K562 (cell line): ENCODE measurements at regions not wholly inside any gene's neighbourhood (a gene's known extent, or its start where the extent isn't known, plus 50 kb on each side); places are given as distances from the start of the nearest gene placed in this dataset.

Source experiments
- ATAC-seq: fragments of 200-7000 bp; cut with Tn5 transposase; 3 replicates; pipeline ENCODE4 v1.9.1; 2020; ENCODE audit warnings: moderate library complexity
- BruUV-seq: library from RNA; stranded (reverse); fragments of 400-500 nt; replicated peaks from 2 replicates; lab custom pipeline; 2021; lab: Mats Ljungman, UMichigan
- CTCF ChIA-PET: fragments of 300-600 bp; formaldehyde crosslinking; extraction: SDS; loops from one replicate; lab custom pipeline; 2021; ENCODE audit warnings: low intra/inter-chr PET ratio; lab: Yijun Ruan, JAX
- POLR2A ChIA-PET: fragments of 300-600, 350-650 bp; sonication (Branson Sonifier 250); formaldehyde crosslinking; extraction: SDS; loops from one replicate; lab custom pipeline; 2021; ENCODE audit warnings: antibody characterized with exemption, inconsistent platforms; lab: Yijun Ruan, JAX
- DNase-seq, 4 experiments: peaks; one replicate each; pipeline versions ENCODE4 v3.0.0 to v3.0.0-alpha.2; 2011 to 2018; ENCODE audit warnings: low spot score in 3 of 4, mixed read lengths in 3 of 4; ENCODE audit errors: extremely low read depth in 1 of 4
- FAIRE-seq: peaks from 2 replicates; lab custom pipeline; 2011; peaks lifted over from hg19 to GRCh38; lab: Jason Lieb, UNC
- H2AFZ ChIP-seq: 2 replicates; pipeline ENCODE4 v1.6.0; 2011; ENCODE audit warnings: low read depth, low read length, control low read depth, inconsistent platforms
- H3K27ac ChIP-seq: fragments of 200-600 bp; 3 replicates; pipeline ENCODE4 v1.8.0; 2011; ENCODE audit warnings: low read depth, mild to moderate bottlenecking, control low read depth, inconsistent platforms, low read length, moderate library complexity, mixed read lengths; ENCODE audit errors: extremely low read depth
- H3K27me3 ChIP-seq, 2 experiments: fragments of 300-600 bp in 1 of 2; 2 replicates in 1 of 2; 3 replicates in 1 of 2; pipeline versions ENCODE4 v1.6.0 to v1.8.0; 2011; ENCODE audit warnings: inconsistent platforms in 2 of 2, low read length in 2 of 2, mild to moderate bottlenecking in 1 of 2, mixed read lengths in 1 of 2, moderate library complexity in 1 of 2; ENCODE audit not compliant: control insufficient read depth in 2 of 2, insufficient read depth in 2 of 2
- H3K36me3 ChIP-seq: fragments of 300-600 bp; 3 replicates; pipeline ENCODE4 v1.8.0; 2011; ENCODE audit warnings: mild to moderate bottlenecking, low read length, inconsistent platforms; ENCODE audit not compliant: control insufficient read depth, insufficient read depth
- H3K4me1 ChIP-seq, 2 experiments: fragments of 200-600 bp in 1 of 2; replicated peaks in 1 of 2; 2 replicates in 1 of 2; 3 replicates in 1 of 2; pipeline versions ENCODE4 v1.5.1 to v1.8.0; 2011; ENCODE audit warnings: inconsistent platforms in 2 of 2, low read length in 2 of 2, mild to moderate bottlenecking in 1 of 2, mixed read lengths in 1 of 2, moderate library complexity in 1 of 2; ENCODE audit not compliant: control insufficient read depth in 2 of 2, insufficient read depth in 2 of 2
- H3K4me2 ChIP-seq: 2 replicates; pipeline ENCODE4 v1.6.1; 2011; ENCODE audit warnings: low read length, control low read depth, inconsistent platforms, mixed read lengths; ENCODE audit not compliant: insufficient read depth
- H3K4me3 ChIP-seq: fragments of 200-600 bp; sonication (generic), shearing (Covaris generic); 2 replicates; pipeline ENCODE4 v1.5.1; 2016; ENCODE audit warnings: control low read depth, inconsistent platforms
- H3K79me2 ChIP-seq: fragments of 200-600 bp; 3 replicates; pipeline ENCODE4 v1.8.0; 2011; ENCODE audit warnings: low read length, inconsistent platforms; ENCODE audit not compliant: control insufficient read depth, insufficient read depth
- H3K9ac ChIP-seq, 2 experiments: 2 replicates each; pipeline versions ENCODE4 v1.6.0 to v1.6.1; 2011; ENCODE audit warnings: low read depth in 2 of 2, low read length in 2 of 2, control low read depth in 1 of 2, inconsistent platforms in 1 of 2, mild to moderate bottlenecking in 1 of 2, mixed read lengths in 1 of 2; ENCODE audit not compliant: insufficient read depth in 1 of 2
- H3K9me1 ChIP-seq: one replicate; pipeline ENCODE4 v1.6.0; 2011; ENCODE audit warnings: inconsistent platforms, mild to moderate bottlenecking, low read length, moderate library complexity; ENCODE audit not compliant: control insufficient read depth, insufficient read depth
- H3K9me3 ChIP-seq: replicated peaks from 2 replicates; pipeline ENCODE4 v1.5.1; 2011; ENCODE audit warnings: low read depth, low read length, inconsistent platforms; ENCODE audit not compliant: control insufficient read depth, insufficient read depth
- H4K20me1 ChIP-seq: replicated peaks from 2 replicates; pipeline ENCODE4 v1.6.1; 2011; ENCODE audit warnings: low read length, inconsistent platforms, mixed read lengths; ENCODE audit not compliant: control insufficient read depth, insufficient read depth
- ARID3A ChIP-seq: IDR thresholded peaks from 2 replicates; pipeline ENCODE4 v1.6.1; 2012; ENCODE audit warnings: low read depth, low read length, improper control_type of control experiment, borderline replicate concordance
- BMI1 ChIP-seq: fragments of 150-350 bp; IDR thresholded peaks from 2 replicates; pipeline ENCODE4 v1.6.1; 2014; ENCODE audit warnings: low read length
- EZH2 ChIP-seq: IDR thresholded peaks from 2 replicates; pipeline ENCODE4 v1.6.1; 2012; ENCODE audit warnings: low read depth, mild to moderate bottlenecking, inconsistent platforms, low read length, borderline replicate concordance
- FOXM1 ChIP-seq, 2 experiments: fragments of 450-650 bp in 1 of 2; sonication (generic) in 1 of 2; formaldehyde crosslinking in 1 of 2; IDR thresholded peaks; 2 replicates each; pipeline versions ENCODE4 v1.6.1 to v1.9.0; 2017 to 2022; ENCODE audit warnings: low read depth in 2 of 2, mild to moderate bottlenecking in 2 of 2, missing genetic modification reagents in 1 of 2, moderate library complexity in 1 of 2
- MEIS2 ChIP-seq: fragments of 450-650 bp; IDR thresholded peaks from 2 replicates; pipeline ENCODE4 v1.6.1; 2014; ENCODE audit warnings: mild to moderate bottlenecking; ENCODE audit not compliant: partially characterized antibody
- PTBP1 ChIP-seq: fragments of 200-400 bp; formaldehyde crosslinking; IDR thresholded peaks from 2 replicates; pipeline ENCODE4 v1.6.1; 2017; ENCODE audit warnings: low read depth, low read length
- SNRNP70 ChIP-seq: fragments of 200-400 bp; formaldehyde crosslinking; optimal IDR thresholded peaks from 2 replicates; pipeline ENCODE3; 2017; ENCODE audit warnings: low read depth, low read length
- ZFPM2 ChIP-seq: fragments of 250-450 bp; sonication (Bioruptor Pico); IDR thresholded peaks from 2 replicates; pipeline ENCODE4 v1.5.1; 2022; ENCODE audit warnings: mild to moderate bottlenecking
- ZNF175 ChIP-seq: fragments of 200-800 bp; sonication (Bioruptor generic); IDR thresholded peaks from 2 replicates; pipeline ENCODE4 v1.6.1; 2016; ENCODE audit warnings: low read depth, mild to moderate bottlenecking, missing genetic modification characterization, missing compliant biosample characterization
- WGBS: fragments of 100-300 bp; shearing (Covaris generic); methylation state at CpG from one replicate; pipeline ENCODE4 v1.1.6; 2016; ENCODE audit warnings: low coverage, mixed read lengths; ENCODE audit not compliant: insufficient coverage; ENCODE audit errors: missing lambda C conversion rate; 5-methylcytosine and 5-hydroxymethylcytosine counted together
- in situ Hi-C: fragments of 300-500 bp; cut with MboI; formaldehyde crosslinking; loops from 4 replicates; pipeline ENCODE4 v1.15.0; 2018; ENCODE audit warnings: inconsistent platforms, mixed read lengths
- intact Hi-C: fragments of 100-400 bp; cut with micrococcal nuclease; formaldehyde crosslinking; loops from 2 replicates; pipeline ENCODE4 v1.14.2; 2022
- TF ChIP-seq, protein P1 (sequence below): sonication (generic); formaldehyde crosslinking; IDR thresholded peaks from 2 replicates; pipeline ENCODE4 v1.8.0; 2023; ENCODE audit warnings: missing genetic modification reagents, mild to moderate bottlenecking, borderline replicate concordance

DNA sequence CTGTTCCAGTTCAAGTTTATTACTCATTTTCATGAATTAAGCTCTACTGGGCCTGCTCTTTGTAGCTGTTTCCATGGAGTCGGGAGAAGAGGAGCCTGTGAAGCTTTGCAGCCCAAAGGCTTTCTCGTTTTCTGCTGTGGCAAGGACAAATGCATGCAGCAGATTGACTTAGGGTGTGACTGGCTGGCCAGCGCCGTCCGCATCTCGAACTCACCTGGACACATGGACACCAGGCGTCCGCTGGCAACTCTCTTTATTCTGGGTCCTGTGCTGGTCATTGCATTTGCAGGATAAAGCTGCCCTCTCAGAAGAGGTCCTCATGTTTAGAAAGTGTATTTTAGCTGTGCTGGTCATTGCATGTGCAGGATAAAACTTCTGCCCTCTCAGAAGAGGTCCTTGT lies 350.4 kb downstream of the TMEM121 start:
- Histone ChIP-seq H3K9ac (no peak overlapping the region), H3K9me1 (no peaks in the 10 kb centered on the region), H3K9me3 (no peaks in the 10 kb centered on the region), H2AFZ (no peak overlapping the region), H3K4me1 (no peaks in the 10 kb centered on the region), H3K4me3 (no peak overlapping the region), H3K27ac (no peak overlapping the region), H4K20me1 (no peaks in the 10 kb centered on the region), H3K36me3 (no peaks in the 10 kb centered on the region), H3K4me2 (no peak overlapping the region), H3K27me3 (peaks cover 0 to 13% of the 10 kb centered on the region in 2 experiments; a peak in 2 of 5 replicates), H3K79me2 (no peaks in the 10 kb centered on the region)
- TF ChIP-seq FOXM1 (IDR thresholded peaks at IDR 0.05; ENCODE audit: low read depth) (no peak), FOXM1 (CRISPR knock-in tag; IDR thresholded peaks at IDR 0.05; ENCODE audit: low read depth) (no peak), PTBP1 (no peak), MEIS2 (no peak), SNRNP70 (no peak), ZFPM2 (CRISPR knock-in tag) (no peak), ZNF175 (CRISPR knock-in tag) (no peak), BMI1 (no peak), ARID3A (no peak), EZH2 (no peak)
- TF ChIP-seq, protein P1, sequence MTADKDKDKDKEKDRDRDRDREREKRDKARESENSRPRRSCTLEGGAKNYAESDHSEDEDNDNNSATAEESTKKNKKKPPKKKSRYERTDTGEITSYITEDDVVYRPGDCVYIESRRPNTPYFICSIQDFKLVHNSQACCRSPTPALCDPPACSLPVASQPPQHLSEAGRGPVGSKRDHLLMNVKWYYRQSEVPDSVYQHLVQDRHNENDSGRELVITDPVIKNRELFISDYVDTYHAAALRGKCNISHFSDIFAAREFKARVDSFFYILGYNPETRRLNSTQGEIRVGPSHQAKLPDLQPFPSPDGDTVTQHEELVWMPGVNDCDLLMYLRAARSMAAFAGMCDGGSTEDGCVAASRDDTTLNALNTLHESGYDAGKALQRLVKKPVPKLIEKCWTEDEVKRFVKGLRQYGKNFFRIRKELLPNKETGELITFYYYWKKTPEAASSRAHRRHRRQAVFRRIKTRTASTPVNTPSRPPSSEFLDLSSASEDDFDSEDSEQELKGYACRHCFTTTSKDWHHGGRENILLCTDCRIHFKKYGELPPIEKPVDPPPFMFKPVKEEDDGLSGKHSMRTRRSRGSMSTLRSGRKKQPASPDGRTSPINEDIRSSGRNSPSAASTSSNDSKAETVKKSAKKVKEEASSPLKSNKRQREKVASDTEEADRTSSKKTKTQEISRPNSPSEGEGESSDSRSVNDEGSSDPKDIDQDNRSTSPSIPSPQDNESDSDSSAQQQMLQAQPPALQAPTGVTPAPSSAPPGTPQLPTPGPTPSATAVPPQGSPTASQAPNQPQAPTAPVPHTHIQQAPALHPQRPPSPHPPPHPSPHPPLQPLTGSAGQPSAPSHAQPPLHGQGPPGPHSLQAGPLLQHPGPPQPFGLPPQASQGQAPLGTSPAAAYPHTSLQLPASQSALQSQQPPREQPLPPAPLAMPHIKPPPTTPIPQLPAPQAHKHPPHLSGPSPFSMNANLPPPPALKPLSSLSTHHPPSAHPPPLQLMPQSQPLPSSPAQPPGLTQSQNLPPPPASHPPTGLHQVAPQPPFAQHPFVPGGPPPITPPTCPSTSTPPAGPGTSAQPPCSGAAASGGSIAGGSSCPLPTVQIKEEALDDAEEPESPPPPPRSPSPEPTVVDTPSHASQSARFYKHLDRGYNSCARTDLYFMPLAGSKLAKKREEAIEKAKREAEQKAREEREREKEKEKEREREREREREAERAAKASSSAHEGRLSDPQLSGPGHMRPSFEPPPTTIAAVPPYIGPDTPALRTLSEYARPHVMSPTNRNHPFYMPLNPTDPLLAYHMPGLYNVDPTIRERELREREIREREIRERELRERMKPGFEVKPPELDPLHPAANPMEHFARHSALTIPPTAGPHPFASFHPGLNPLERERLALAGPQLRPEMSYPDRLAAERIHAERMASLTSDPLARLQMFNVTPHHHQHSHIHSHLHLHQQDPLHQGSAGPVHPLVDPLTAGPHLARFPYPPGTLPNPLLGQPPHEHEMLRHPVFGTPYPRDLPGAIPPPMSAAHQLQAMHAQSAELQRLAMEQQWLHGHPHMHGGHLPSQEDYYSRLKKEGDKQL = no peak
- no peak for FAIRE-seq
- 3% methylated on average over 8 of the region's 8 CpGs for WGBS
- intact Hi-C loops = no loop called here
- ChIA-PET CTCF (no interaction called here), POLR2A (no interaction called here)
- BruUV-seq = no TSS peak
- no peak for DNase-seq
- in situ Hi-C loops = no loop called here
- no peak for ATAC-seq
